CD4-positive, CD25-positive, alpha-beta regulatory T cell (primary cell): ENCODE measurements at regions not wholly inside any gene's neighbourhood (a gene's known extent, or its start where the extent isn't known, plus 50 kb on each side); places are given as distances from the start of the nearest gene placed in this dataset.

Experiments
- ATAC-seq, 2 donors: fragments of 150-1000 bp; cut with Tn5 transposase; one replicate each; pipeline ENCODE4 v1.10.0; 2021; ENCODE audit warnings: low read depth in 2 of 2, moderate number of reproducible peaks in 2 of 2, moderate library complexity in 1 of 2
- DNase-seq, 3 donors: peaks; one replicate each; pipeline versions ENCODE4 v3.0.0 to v3.0.0-alpha.2; 2012 to 2022; ENCODE audit warnings: mixed read lengths in 1 of 3
- H3K27ac ChIP-seq: one replicate; pipeline ENCODE4 v1.7.0; 2013; ENCODE audit warnings: mild to moderate bottlenecking, low read length; ENCODE audit not compliant: insufficient read depth, poor library complexity, severe bottlenecking
- H3K27me3 ChIP-seq: one replicate; pipeline ENCODE4 v1.7.0; 2013; ENCODE audit warnings: low read length; ENCODE audit not compliant: control insufficient read depth, insufficient read depth
- H3K36me3 ChIP-seq: one replicate; pipeline ENCODE4 v1.7.0; 2013; ENCODE audit warnings: mild to moderate bottlenecking, low read length, moderate library complexity; ENCODE audit not compliant: control insufficient read depth, insufficient read depth
- H3K4me1 ChIP-seq: 2 replicates; pipeline ENCODE4 v1.7.0; 2013; ENCODE audit warnings: mild to moderate bottlenecking, low read length; ENCODE audit not compliant: insufficient read depth, control insufficient read depth, poor library complexity, severe bottlenecking
- H3K4me3 ChIP-seq: one replicate; pipeline ENCODE4 v1.7.0; 2013; ENCODE audit warnings: low read depth, mild to moderate bottlenecking, low read length, moderate library complexity
- H3K9me3 ChIP-seq, 2 experiments: 1 replicate in 1 of 2; 2 replicates in 1 of 2; pipeline ENCODE4 v1.7.0; 2013; ENCODE audit warnings: low read length in 2 of 2, mild to moderate bottlenecking in 1 of 2, moderate library complexity in 1 of 2; ENCODE audit not compliant: control insufficient read depth in 2 of 2
- H3K27ac Mint-ChIP-seq, 3 donors: one replicate each; pipeline ENCODE4 v1.8.0; 2020 to 2022; ENCODE audit warnings: mild to moderate bottlenecking in 3 of 3, mixed read lengths in 3 of 3, moderate library complexity in 2 of 3
- H3K27me3 Mint-ChIP-seq: one replicate; pipeline ENCODE4 v1.8.0; 2022; ENCODE audit warnings: mild to moderate bottlenecking, mixed read lengths
- H3K36me3 Mint-ChIP-seq: one replicate; pipeline ENCODE4 v1.8.0; 2020; ENCODE audit warnings: mixed read lengths
- H3K4me1 Mint-ChIP-seq, 4 donors: one replicate each; pipeline ENCODE4 v1.8.0; 2020 to 2022; ENCODE audit warnings: mixed read lengths in 4 of 4, mild to moderate bottlenecking in 1 of 4
- H3K4me3 Mint-ChIP-seq, 4 donors: one replicate each; pipeline ENCODE4 v1.8.0; 2020 to 2022; ENCODE audit warnings: mild to moderate bottlenecking in 4 of 4, mixed read lengths in 4 of 4, moderate library complexity in 3 of 4
- H3K9me3 Mint-ChIP-seq, 7 donors: one replicate each; pipeline ENCODE4 v1.8.0; 2020 to 2022; ENCODE audit warnings: mixed read lengths in 7 of 7, mild to moderate bottlenecking in 3 of 7, moderate library complexity in 2 of 7

- Histone ChIP-seq H3K27me3 (no peaks in the 10 kb centered on the region), H3K36me3 (no peaks in the 10 kb centered on the region), H3K9me3 (peaks cover 2 to 10% of the 10 kb centered on the region in 2 experiments), H3K27ac (no peak overlapping the region), H3K4me1 (no peaks in the 10 kb centered on the region), H3K4me3 (no peak overlapping the region)
- peaks cover 0 to 15% (median 8%) of the 10 kb centered on the region in 7 donors for H3K9me3 Mint-ChIP-seq
- no peaks in the 10 kb centered on the region for H3K36me3 Mint-ChIP-seq
- no peak overlapping the region for H3K4me3 Mint-ChIP-seq
- ATAC-seq = no peak
- no peak overlapping the region for H3K27ac Mint-ChIP-seq
- H3K27me3 Mint-ChIP-seq = no peaks in the 10 kb centered on the region
- no peaks in the 10 kb centered on the region for H3K4me1 Mint-ChIP-seq
- no peak for DNase-seq
These were observed 547.9 kb upstream of the TMPRSS15 start for GRCh38 chr21:18951271-18952038.

- Mint-ChIP-seq H3K36me3 (no peaks in the 10 kb centered on the region), H3K4me1 (no peaks in the 10 kb centered on the region)
These were observed 550.9 kb upstream of the TMPRSS15 start for GRCh38 chr21:18954441-18954844.

GRCh38 chr21:18959817-18960216 is 556.2 kb upstream of the TMPRSS15 start:
- H3K4me3 ChIP-seq = no peak overlapping the region
- Mint-ChIP-seq H3K9me3 (peaks cover 0 to 10% (median 1%) of the 10 kb centered on the region in 7 donors), H3K27me3 (no peaks in the 10 kb centered on the region), H3K4me3 (no peak overlapping the region), H3K36me3 (no peaks in the 10 kb centered on the region), H3K4me1 (no peaks in the 10 kb centered on the region), H3K27ac (no peak overlapping the region)
- ATAC-seq = no peak
- no peaks in the 10 kb centered on the region for H3K4me1 ChIP-seq
- DNase-seq = no peak
- H3K27me3 ChIP-seq = no peaks in the 10 kb centered on the region
- no peaks in the 10 kb centered on the region for H3K36me3 ChIP-seq
- H3K9me3 ChIP-seq = no peaks in the 10 kb centered on the region
- H3K27ac ChIP-seq = no peak overlapping the region

More at GRCh38 chr21:18954441-18954844, 550.9 kb upstream of the TMPRSS15 start:
- H3K27me3 Mint-ChIP-seq = no peaks in the 10 kb centered on the region
- ATAC-seq (no peak), DNase-seq (no peak)
- Histone ChIP-seq H3K27me3 (no peaks in the 10 kb centered on the region), H3K4me3 (no peak overlapping the region), H3K9me3 (peaks cover 0 to 10% of the 10 kb centered on the region in 2 experiments), H3K27ac (no peak overlapping the region), H3K36me3 (no peaks in the 10 kb centered on the region), H3K4me1 (no peaks in the 10 kb centered on the region)
- H3K27ac Mint-ChIP-seq = no peak overlapping the region
- H3K4me3 Mint-ChIP-seq = no peak overlapping the region
- peaks cover 1 to 10% (median 8%) of the 10 kb centered on the region in 7 donors for H3K9me3 Mint-ChIP-seq

- Histone ChIP-seq H3K4me1 (no peaks in the 10 kb centered on the region), H3K36me3 (no peaks in the 10 kb centered on the region), H3K9me3 (no peaks in the 10 kb centered on the region), H3K27ac (no peak overlapping the region), H3K4me3 (no peak overlapping the region), H3K27me3 (no peaks in the 10 kb centered on the region)
- H3K27me3 Mint-ChIP-seq = no peaks in the 10 kb centered on the region
- peaks cover 0 to 12% (median 1%) of the 10 kb centered on the region in 7 donors for H3K9me3 Mint-ChIP-seq
- H3K4me1 Mint-ChIP-seq = no peaks in the 10 kb centered on the region
- DNase-seq (no peak), ATAC-seq (no peak)
- no peaks in the 10 kb centered on the region for H3K36me3 Mint-ChIP-seq
- no peak overlapping the region for H3K4me3 Mint-ChIP-seq
- H3K27ac Mint-ChIP-seq = no peak overlapping the region
These were observed 556.7 kb upstream of the TMPRSS15 start for GRCh38 chr21:18960306-18960705.

- H3K27me3 Mint-ChIP-seq = no peaks in the 10 kb centered on the region
- Histone ChIP-seq H3K4me3 (no peak overlapping the region), H3K27ac (no peak overlapping the region), H3K27me3 (no peaks in the 10 kb centered on the region), H3K36me3 (no peaks in the 10 kb centered on the region), H3K4me1 (no peaks in the 10 kb centered on the region), H3K9me3 (peaks cover 0 to 5% of the 10 kb centered on the region in 2 experiments)
- H3K36me3 Mint-ChIP-seq = no peaks in the 10 kb centered on the region
- peaks cover 0 to 21% (median 7%) of the 10 kb centered on the region in 7 donors for H3K9me3 Mint-ChIP-seq
- ATAC-seq (no peak), DNase-seq (no peak)
- H3K4me1 Mint-ChIP-seq = no peaks in the 10 kb centered on the region
- H3K27ac Mint-ChIP-seq = no peak overlapping the region
- H3K4me3 Mint-ChIP-seq = no peak overlapping the region
These were observed 566.8 kb upstream of the TMPRSS15 start for GRCh38 chr21:18970416-18970815.

GRCh38 chr21:18970941-18971340 is 567.4 kb upstream of the TMPRSS15 start:
- DNase-seq (no peak), ATAC-seq (no peak)
- no peaks in the 10 kb centered on the region for H3K4me1 ChIP-seq
- H3K27ac Mint-ChIP-seq = no peak overlapping the region
- no peak overlapping the region for H3K27ac ChIP-seq
- H3K27me3 Mint-ChIP-seq = no peaks in the 10 kb centered on the region
- no peak overlapping the region for H3K4me3 Mint-ChIP-seq
- H3K9me3 ChIP-seq = peaks cover 0 to 5% of the 10 kb centered on the region in 2 experiments
- peaks cover 0 to 24% (median 9%) of the 10 kb centered on the region in 7 donors for H3K9me3 Mint-ChIP-seq
- H3K27me3 ChIP-seq = no peaks in the 10 kb centered on the region
- no peak overlapping the region for H3K4me3 ChIP-seq
- H3K36me3 ChIP-seq = no peaks in the 10 kb centered on the region
- no peaks in the 10 kb centered on the region for H3K36me3 Mint-ChIP-seq
- no peaks in the 10 kb centered on the region for H3K4me1 Mint-ChIP-seq

GRCh38 chr21:18985584-18985983 is 582.0 kb upstream of the TMPRSS15 start:
- Histone ChIP-seq H3K4me1 (no peaks in the 10 kb centered on the region), H3K4me3 (no peak overlapping the region), H3K27me3 (no peaks in the 10 kb centered on the region), H3K27ac (no peak overlapping the region), H3K9me3 (peaks cover 2 to 16% of the 10 kb centered on the region in 2 experiments), H3K36me3 (no peaks in the 10 kb centered on the region)
- H3K4me1 Mint-ChIP-seq = no peaks in the 10 kb centered on the region
- H3K36me3 Mint-ChIP-seq = no peaks in the 10 kb centered on the region
- H3K27me3 Mint-ChIP-seq = no peaks in the 10 kb centered on the region
- ATAC-seq = no peak
- H3K4me3 Mint-ChIP-seq = no peak overlapping the region
- H3K27ac Mint-ChIP-seq = no peak overlapping the region
- H3K9me3 Mint-ChIP-seq = peaks cover 0 to 24% (median 7%) of the 10 kb centered on the region in 7 donors
- DNase-seq = no peak

- ATAC-seq = no peak
- no peak overlapping the region for H3K27ac Mint-ChIP-seq
- no peak for DNase-seq
- Histone ChIP-seq H3K27ac (no peak overlapping the region), H3K27me3 (no peaks in the 10 kb centered on the region), H3K4me3 (no peak overlapping the region), H3K9me3 (peaks cover 2 to 18% of the 10 kb centered on the region in 2 experiments), H3K36me3 (no peaks in the 10 kb centered on the region), H3K4me1 (no peaks in the 10 kb centered on the region)
- H3K36me3 Mint-ChIP-seq = no peaks in the 10 kb centered on the region
- H3K27me3 Mint-ChIP-seq = no peaks in the 10 kb centered on the region
- H3K9me3 Mint-ChIP-seq = peaks cover 0 to 25% (median 7%) of the 10 kb centered on the region in 7 donors
- no peaks in the 10 kb centered on the region for H3K4me1 Mint-ChIP-seq
- no peak overlapping the region for H3K4me3 Mint-ChIP-seq
These were observed 582.6 kb upstream of the TMPRSS15 start for GRCh38 chr21:18986197-18986596.
